Epithelial cell of prostate (primary cell): ENCODE measurements at regions not wholly inside any gene's neighbourhood (a gene's known extent, or its start where the extent isn't known, plus 50 kb on each side); places are given as distances from the start of the nearest gene placed in this dataset.
"Not testable (repeated sequence)": the region's sequence is repeated elsewhere in the genome, so short reads cannot be mapped to it uniquely, and the experiment has no call there.

Experiments used
- DNase-seq: peaks from one replicate; pipeline ENCODE4 v3.0.0-alpha.2; 2011; ENCODE audit warnings: low read depth, low spot score
- H3K27ac ChIP-seq: fragments of 450-650 bp; 2 replicates; pipeline ENCODE4 v1.5.1; 2017; ENCODE audit warnings: mild to moderate bottlenecking

- no peak for DNase-seq
- H3K27ac ChIP-seq, result no peak overlapping the region
Measured at GRCh38 chrX:18102006-18102405, 118.7 kb downstream of the BEND2 start.

DNA sequence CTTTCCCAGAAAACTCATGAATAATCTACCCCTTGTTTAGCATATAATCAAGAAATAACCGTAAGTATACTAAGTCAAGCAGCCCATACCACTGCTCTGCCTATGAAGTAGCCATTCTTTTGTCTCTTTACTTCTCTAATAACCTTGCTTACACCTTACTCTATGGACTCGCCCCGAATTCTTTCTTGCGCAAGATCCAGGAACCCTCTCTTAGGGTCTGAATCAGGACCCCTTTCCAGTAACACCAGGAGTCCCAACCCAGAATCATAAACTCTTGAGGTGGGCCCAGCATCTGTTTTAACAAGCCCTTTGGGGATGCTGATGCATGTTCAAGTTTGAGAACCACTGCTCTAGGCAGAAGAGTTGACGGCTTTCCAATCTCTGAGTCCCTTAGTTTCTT lies 119.6 kb downstream of the BEND2 start:
- no peak for DNase-seq

GRCh38 chrX:18099745-18100144 lies 120.9 kb downstream of the BEND2 start:
- peak; percentile 12 for DNase-seq
- peak overlapping the region; percentile 23 for H3K27ac ChIP-seq

More for the DNA sequence above, 119.6 kb downstream of the BEND2 start:
- no peak overlapping the region for H3K27ac ChIP-seq

DNA sequence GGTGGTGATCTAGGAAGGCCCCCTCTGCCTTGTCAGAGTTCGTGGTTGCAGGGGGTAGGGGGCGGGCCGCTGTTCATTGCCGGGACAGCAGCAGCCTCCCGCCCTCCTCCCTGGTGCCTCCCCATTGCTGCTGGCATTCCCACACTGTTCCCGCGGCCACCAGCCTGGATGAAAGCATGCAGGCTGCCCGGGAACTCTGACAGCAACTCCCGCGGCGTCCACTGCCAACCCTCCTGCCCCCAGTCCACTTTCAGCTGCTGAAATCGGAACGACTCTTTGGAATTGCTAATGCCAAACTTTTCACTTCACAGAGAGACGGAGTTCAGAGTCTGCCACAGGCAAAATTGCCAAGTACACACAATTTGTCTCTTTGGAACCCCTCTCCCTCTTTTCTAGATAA lies 121.9 kb downstream of the BEND2 start:
- H3K27ac ChIP-seq, result no peak overlapping the region
- DNase-seq, result no peak

DNA sequence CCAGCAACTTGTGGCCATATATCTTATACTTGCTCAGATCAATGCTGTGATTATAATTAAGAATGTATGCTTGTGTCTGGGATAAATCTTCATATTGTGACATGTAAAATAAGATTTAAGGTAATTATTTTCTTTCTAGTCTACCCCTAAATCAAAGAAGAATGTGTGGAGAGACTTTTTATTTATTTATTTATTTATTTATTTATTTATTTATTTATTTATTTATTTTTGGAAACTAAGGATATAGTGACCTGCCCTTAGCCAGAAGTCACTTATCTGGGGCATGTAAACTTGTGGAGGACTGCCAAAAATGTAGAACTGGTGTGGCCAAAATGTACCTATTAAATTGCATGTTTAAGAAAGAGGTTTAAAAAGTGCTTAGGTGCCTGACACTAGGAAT lies 144.3 kb downstream of the BEND2 start:
- no peak for DNase-seq
- no peak overlapping the region for H3K27ac ChIP-seq

DNA sequence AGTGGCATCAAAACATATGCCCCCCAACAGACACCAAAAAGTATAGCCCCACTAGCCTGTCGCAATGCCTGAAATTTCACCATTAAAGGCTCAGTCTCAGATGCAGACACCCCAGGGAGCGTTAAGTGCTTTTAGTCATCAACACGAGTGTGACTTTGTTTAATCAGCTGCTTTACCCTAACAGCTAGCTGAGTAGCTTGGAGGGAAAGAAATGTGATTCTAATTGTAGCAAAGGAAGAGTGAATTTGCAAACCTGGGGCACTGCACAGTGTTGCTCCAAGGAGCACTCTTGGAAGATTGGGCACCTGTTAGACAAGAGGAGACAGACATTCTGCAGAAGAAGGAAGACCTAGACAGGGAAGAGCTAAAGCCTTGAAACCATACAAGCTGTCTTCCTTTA lies 145.1 kb downstream of the BEND2 start:
- no peak overlapping the region for H3K27ac ChIP-seq
- no peak for DNase-seq

DNA sequence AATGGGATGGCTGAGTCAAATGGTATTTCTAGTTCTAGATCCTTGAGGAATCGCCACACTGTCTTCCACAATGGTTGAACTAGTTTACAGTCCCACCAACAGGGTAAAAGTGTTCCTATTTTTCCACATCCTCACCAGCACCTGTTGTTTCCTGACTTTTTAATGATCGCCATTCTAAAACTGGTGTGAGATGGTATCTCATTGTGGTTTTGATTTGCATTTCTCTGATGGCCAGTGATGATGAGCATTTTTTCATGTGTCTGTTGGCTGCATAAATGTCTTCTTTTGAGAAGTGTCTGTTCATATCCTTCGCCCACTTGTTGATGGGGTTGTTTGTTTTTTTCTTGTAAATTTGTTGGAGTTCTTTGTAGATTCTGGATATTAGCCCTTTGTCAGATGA lies 152.6 kb downstream of the BEND2 start:
- not testable (repeated sequence) for DNase-seq, H3K27ac ChIP-seq

DNA sequence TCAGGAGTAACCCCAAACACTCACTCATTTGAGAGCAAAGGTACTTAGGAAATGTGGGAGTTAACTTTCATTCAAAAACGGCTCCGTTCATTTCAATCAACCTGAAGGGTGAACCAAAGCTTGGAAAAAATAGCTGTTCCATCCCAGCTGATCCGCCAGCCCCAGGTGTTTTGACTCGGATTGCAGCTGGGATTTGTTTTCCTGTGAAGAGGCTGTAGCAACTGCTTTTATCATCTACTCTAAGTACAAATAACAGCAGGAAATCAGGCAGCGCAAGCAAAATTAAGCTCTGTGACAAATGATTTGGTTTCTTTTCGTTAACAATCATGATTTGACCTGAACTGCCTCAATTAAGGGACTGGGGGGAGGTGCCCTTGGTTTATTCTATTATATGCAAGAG lies 154.7 kb downstream of the BEND2 start:
- no peak overlapping the region for H3K27ac ChIP-seq
- no peak for DNase-seq

DNA sequence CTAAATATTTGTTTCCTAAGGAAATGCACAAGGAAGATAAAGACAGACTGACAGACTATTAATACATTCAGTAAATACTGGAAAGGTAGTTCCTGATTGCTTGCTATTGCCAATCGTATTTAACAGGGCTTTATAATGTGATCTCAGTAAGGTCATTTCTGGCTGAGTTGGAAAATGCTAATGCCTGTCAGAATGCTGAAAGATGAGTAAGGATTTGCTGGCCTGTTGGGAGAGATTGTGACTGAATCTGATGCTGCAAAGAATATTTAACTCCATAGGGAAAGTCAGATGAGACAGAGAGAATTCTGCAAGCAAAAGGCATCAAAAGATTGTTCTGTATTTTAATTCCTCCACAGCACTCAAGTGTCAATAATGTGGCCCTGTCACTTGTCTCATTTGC lies 169.0 kb downstream of the BEND2 start:
- H3K27ac ChIP-seq, result no peak overlapping the region
- no peak for DNase-seq

GRCh38 chrX:18047491-18047890 lies 173.2 kb downstream of the BEND2 start:
- DNase-seq, result no peak
- H3K27ac ChIP-seq, result no peak overlapping the region

GRCh38 chrX:18045436-18045835 lies 175.2 kb downstream of the BEND2 start:
- no peak for DNase-seq
- H3K27ac ChIP-seq, result no peak overlapping the region

GRCh38 chrX:18042776-18043175 lies 177.9 kb downstream of the BEND2 start:
- DNase-seq, result no peak

GRCh38 chrX:18041656-18042055 lies 179.0 kb downstream of the BEND2 start:
- no peak for DNase-seq
- H3K27ac ChIP-seq, result no peak overlapping the region

More at GRCh38 chrX:18042776-18043175, 177.9 kb downstream of the BEND2 start:
- H3K27ac ChIP-seq, result no peak overlapping the region

GRCh38 chrX:18039023-18039422 lies 177.9 kb upstream of the RAI2 start:
- no peak for DNase-seq
- no peak overlapping the region for H3K27ac ChIP-seq

- no peak overlapping the region for H3K27ac ChIP-seq
- DNase-seq, result no peak
Measured at GRCh38 chrX:18036394-18036793, 175.3 kb upstream of the RAI2 start.

DNA sequence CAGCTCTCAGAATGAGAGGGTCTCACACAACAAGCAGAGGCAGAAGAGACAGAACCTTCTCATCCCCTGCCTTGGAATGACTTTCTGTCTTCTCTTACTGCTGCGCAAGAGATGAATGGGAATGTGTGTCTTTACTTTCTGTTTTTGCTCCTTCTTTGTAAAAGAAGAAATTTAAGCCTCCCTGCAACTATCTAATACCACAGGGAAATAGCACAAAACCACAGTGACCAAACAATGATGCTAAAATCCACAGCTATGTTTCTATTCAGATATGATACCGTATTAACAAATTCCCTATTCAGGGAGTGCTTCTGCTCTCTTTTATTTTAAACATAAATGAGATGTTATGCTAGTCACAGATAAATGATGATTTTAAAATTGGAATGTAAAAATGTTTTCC lies 173.8 kb upstream of the RAI2 start:
- H3K27ac ChIP-seq, result no peak overlapping the region
- no peak for DNase-seq

- H3K27ac ChIP-seq, result no peak overlapping the region
- no peak for DNase-seq
Measured at GRCh38 chrX:18034504-18034903, 173.4 kb upstream of the RAI2 start.

DNA sequence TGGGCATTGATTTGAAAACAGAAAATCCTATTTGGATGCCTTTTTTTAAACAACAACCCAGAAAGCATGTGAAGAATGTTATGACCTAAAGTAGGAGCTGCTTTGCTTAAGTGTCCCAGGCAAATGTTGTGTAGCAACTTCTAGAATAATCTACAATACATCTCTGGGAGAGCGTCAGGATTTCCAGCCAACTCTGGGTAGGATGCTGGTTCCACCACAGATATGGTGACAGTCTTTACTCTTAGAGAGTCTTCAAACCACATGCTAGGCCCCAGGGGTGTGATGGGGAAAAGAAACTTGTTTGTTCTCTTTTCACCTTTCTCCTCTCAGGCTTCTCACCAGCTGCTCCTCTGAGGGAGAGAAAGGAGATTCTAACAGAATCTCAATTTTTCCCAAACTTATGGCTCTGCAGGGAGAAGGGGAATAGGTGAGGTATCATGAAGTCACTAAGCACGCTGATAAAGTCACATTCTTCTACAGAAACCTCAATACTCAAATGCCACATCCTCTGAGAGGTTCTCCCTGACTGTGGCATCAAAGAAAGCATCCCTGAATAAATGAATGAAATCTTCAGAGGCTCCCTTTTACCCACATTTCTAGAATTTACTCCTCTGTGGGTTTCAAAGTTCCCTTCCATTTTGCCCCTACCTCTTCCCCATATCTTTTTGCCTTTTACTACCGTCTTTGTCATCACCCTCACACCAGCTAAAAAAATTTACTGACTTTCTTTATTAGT lies 171.6 kb upstream of the RAI2 start:
- H3K27ac ChIP-seq, result no peak overlapping the region
- DNase-seq, result no peak

DNA sequence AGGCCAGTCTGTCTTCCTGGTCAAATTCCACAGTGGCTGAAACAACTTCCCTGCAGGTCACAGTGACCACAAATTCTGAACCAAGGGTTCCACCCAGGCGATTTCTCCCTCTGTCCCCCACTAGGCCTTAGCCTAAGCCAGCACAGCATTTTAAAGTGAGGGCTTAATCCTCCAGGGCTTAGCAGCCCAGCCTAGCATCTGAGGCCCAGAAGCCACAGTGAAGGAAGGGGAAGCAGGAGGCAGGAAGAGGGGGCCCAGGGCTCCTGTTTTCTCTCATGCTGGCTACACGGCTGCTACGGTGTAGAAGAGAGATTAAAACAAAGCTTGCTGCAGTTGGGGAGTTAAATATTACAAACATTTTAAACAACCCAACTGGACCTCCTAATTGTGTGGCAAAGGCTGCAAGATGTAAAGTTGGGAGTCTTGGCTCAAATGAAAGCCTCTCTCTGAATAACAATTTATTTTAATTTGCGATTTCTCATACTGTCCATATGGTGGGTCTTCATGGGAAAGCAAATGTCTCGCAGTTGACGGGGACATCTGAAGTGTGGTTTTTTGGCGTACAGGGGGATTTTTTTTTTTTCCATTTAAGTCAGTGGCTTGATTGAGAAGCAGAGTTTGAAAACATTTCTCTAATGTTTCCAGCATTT lies 170.8 kb upstream of the RAI2 start:
- H3K27ac ChIP-seq, result no peak overlapping the region
- DNase-seq, result no peak

DNA sequence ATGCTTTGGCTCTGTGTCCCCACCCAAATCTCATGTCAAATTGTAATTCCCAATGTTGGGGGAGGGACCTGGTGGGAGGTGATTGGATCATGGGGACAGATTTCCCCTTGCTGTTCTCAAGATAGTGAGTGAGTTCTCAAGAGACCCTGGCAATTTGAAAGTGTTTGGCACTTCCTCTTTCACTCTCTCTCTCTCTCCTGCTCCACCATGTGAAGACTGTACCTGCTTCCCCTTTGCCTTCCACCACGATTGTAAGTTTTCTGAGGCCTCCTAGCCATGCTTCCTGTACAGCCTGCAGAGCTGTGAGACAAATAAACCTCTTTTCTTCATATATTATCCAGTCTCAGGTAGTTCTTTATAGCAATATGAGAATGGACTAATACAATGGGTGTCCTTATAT lies 169.6 kb upstream of the RAI2 start:
- DNase-seq, H3K27ac ChIP-seq: not testable (repeated sequence)

- DNase-seq, result no peak
- H3K27ac ChIP-seq, result no peak overlapping the region
Measured at GRCh38 chrX:18026166-18026565, 165.1 kb upstream of the RAI2 start.

GRCh38 chrX:18017411-18017810 lies 156.3 kb upstream of the RAI2 start:
- DNase-seq, result no peak
- H3K27ac ChIP-seq, result no peak overlapping the region
